A673 (cell line): ENCODE measurements at regions not wholly inside any gene's neighbourhood (a gene's known extent, or its start where the extent isn't known, plus 50 kb on each side); places are given as distances from the start of the nearest gene placed in this dataset.

Experiments
- BruUV-seq: library from RNA; stranded (reverse); fragments of 400-500 nt; replicated peaks from 2 replicates; lab custom pipeline; 2021; lab: Mats Ljungman, UMichigan
- CTCF ChIA-PET: fragments of 300-600 bp; sonication (Branson Sonifier 250); formaldehyde crosslinking; loops from one replicate; lab custom pipeline; 2022; ENCODE audit warnings: antibody characterized with exemption; lab: Charles Lee
- POLR2A ChIA-PET: fragments of 300-600 bp; sonication (Branson Sonifier 250); formaldehyde crosslinking; loops from one replicate; lab custom pipeline; 2022; ENCODE audit warnings: antibody characterized with exemption; ENCODE audit not compliant: low non-redundant PET; lab: Charles Lee
- DNase-seq: peaks from one replicate; pipeline ENCODE4 v3.0.0-alpha.2; 2015; ENCODE audit warnings: low spot score
- H3K27ac ChIP-seq: fragments of 200-600 bp; sonication (generic); 2 replicates; pipeline ENCODE4 v1.5.1; 2016; ENCODE audit warnings: mixed run types, low read depth, mild to moderate bottlenecking, mixed read lengths, antibody characterized with exemption, low read length; ENCODE audit not compliant: poor library complexity, severe bottlenecking
- H3K27me3 ChIP-seq: fragments of 200-600 bp; sonication (generic); replicated peaks from 2 replicates; pipeline ENCODE4 v1.6.1; 2017; ENCODE audit warnings: mixed run types, low read depth, mild to moderate bottlenecking, mixed read lengths, antibody characterized with exemption, low read length; ENCODE audit not compliant: insufficient read depth, poor library complexity
- H3K36me3 ChIP-seq: fragments of 200-600 bp; sonication (generic); 2 replicates; pipeline ENCODE4 v1.6.1; 2016; ENCODE audit warnings: mixed run types, mild to moderate bottlenecking, mixed read lengths, antibody characterized with exemption, low read length; ENCODE audit not compliant: insufficient read depth, poor library complexity, severe bottlenecking
- H3K4me1 ChIP-seq: fragments of 200-600 bp; sonication (generic); 2 replicates; pipeline ENCODE4 v1.6.1; 2017; ENCODE audit warnings: mixed run types, mild to moderate bottlenecking, mixed read lengths, antibody characterized with exemption, low read length; ENCODE audit not compliant: insufficient read depth, poor library complexity, severe bottlenecking
- H3K4me3 ChIP-seq: fragments of 200-600 bp; sonication (generic); 2 replicates; pipeline ENCODE4 v1.5.1; 2016; ENCODE audit warnings: low read depth, mixed run types, mild to moderate bottlenecking, mixed read lengths, low read length; ENCODE audit not compliant: poor library complexity, severe bottlenecking
- H3K9me3 ChIP-seq: fragments of 200-600 bp; sonication (generic); 2 replicates; pipeline ENCODE4 v1.6.1; 2016; ENCODE audit warnings: mixed run types, low read depth, mild to moderate bottlenecking, mixed read lengths, antibody characterized with exemption, low read length; ENCODE audit not compliant: poor library complexity, severe bottlenecking
- CTCF ChIP-seq: fragments of 300-800, 200-600 bp; sonication (generic); conservative IDR thresholded peaks from 2 replicates; pipeline ENCODE4 v1.5.1; 2017; ENCODE audit warnings: low read depth, mild to moderate bottlenecking, antibody characterized with exemption, low read length, moderate library complexity, mixed read lengths
- EZH2 ChIP-seq: fragments of 200-600 bp; sonication (generic); IDR thresholded peaks from 2 replicates; pipeline ENCODE4 v1.6.1; 2017; ENCODE audit warnings: borderline replicate concordance, low read depth, mild to moderate bottlenecking, mixed read lengths, antibody characterized with exemption, low read length; ENCODE audit not compliant: poor library complexity, severe bottlenecking
- intact Hi-C: fragments of 100-400 bp; cut with micrococcal nuclease; formaldehyde crosslinking; loops from one replicate; pipeline ENCODE4 v1.10.0; 2022; ENCODE audit not compliant: unreplicated experiment

- H3K9me3 ChIP-seq, result no peaks in the 10 kb centered on the region
- H3K4me1 ChIP-seq, result no peaks in the 10 kb centered on the region
- H3K27me3 ChIP-seq, result no peaks in the 10 kb centered on the region
- H3K27ac ChIP-seq, result no peak overlapping the region
- H3K4me3 ChIP-seq, result no peak overlapping the region
- no peak for TF ChIP-seq CTCF
- intact Hi-C loops, result no loop called here
- BruUV-seq, result no TSS peak
- no peak for DNase-seq
- ChIA-PET CTCF (no interaction called here), POLR2A (no interaction called here)
- H3K36me3 ChIP-seq, result no peaks in the 10 kb centered on the region
These were observed 414.5 kb upstream of the ZNF608 start for GRCh38 chr5:125160787-125161502.

GRCh38 chr5:125162714-125163113 lies 416.3 kb upstream of the ZNF608 start:
- CTCF ChIA-PET, result no interaction called here

GRCh38 chr5:125169396-125169795 lies 423.0 kb upstream of the ZNF608 start:
- H3K27ac ChIP-seq, result no peak overlapping the region
- no peaks in the 10 kb centered on the region for H3K36me3 ChIP-seq
- H3K27me3 ChIP-seq, result peaks cover 13% of the 10 kb centered on the region
- no peaks in the 10 kb centered on the region for H3K9me3 ChIP-seq
- DNase-seq, result no peak
- POLR2A ChIA-PET, result no interaction called here
- H3K4me1 ChIP-seq, result no peaks in the 10 kb centered on the region
- intact Hi-C loops, result no loop called here
- H3K4me3 ChIP-seq, result no peak overlapping the region
- no TSS peak for BruUV-seq
- TF ChIP-seq CTCF (no peak), EZH2 (no peak)
- CTCF ChIA-PET, result no interaction called here

More at GRCh38 chr5:125162714-125163113, 416.3 kb upstream of the ZNF608 start:
- no peaks in the 10 kb centered on the region for H3K36me3 ChIP-seq
- H3K9me3 ChIP-seq, result no peaks in the 10 kb centered on the region
- BruUV-seq, result no TSS peak
- H3K27me3 ChIP-seq, result no peaks in the 10 kb centered on the region
- intact Hi-C loops, result no loop called here
- TF ChIP-seq CTCF (no peak), EZH2 (no peak)
- no peak overlapping the region for H3K27ac ChIP-seq
- no peak for DNase-seq
- POLR2A ChIA-PET, result no interaction called here
- H3K4me1 ChIP-seq, result no peaks in the 10 kb centered on the region
- H3K4me3 ChIP-seq, result no peak overlapping the region
